Fibroblast of lung (primary cell): ENCODE measurements at regions not wholly inside any gene's neighbourhood (a gene's known extent, or its start where the extent isn't known, plus 50 kb on each side); places are given as distances from the start of the nearest gene placed in this dataset.

ENCODE experiments used
- EZH2 ChIP-seq: IDR thresholded peaks from 2 replicates; pipeline ENCODE4 v1.5.1; 2012; ENCODE audit warnings: low read length, control low read depth, mild to moderate bottlenecking; ENCODE audit errors: missing control alignments
- TF ChIP-seq, protein P1 (sequence below), 2 donors: IDR thresholded peaks in 1 of 2; conservative IDR thresholded peaks in 1 of 2; 1 replicate in 1 of 2; 2 replicates in 1 of 2; pipeline ENCODE4 v1.5.1; 2011 to 2012; ENCODE audit warnings: low read length in 2 of 2, control low read depth in 1 of 2, inconsistent platforms in 1 of 2, low read depth in 1 of 2, mild to moderate bottlenecking in 1 of 2

DNA sequence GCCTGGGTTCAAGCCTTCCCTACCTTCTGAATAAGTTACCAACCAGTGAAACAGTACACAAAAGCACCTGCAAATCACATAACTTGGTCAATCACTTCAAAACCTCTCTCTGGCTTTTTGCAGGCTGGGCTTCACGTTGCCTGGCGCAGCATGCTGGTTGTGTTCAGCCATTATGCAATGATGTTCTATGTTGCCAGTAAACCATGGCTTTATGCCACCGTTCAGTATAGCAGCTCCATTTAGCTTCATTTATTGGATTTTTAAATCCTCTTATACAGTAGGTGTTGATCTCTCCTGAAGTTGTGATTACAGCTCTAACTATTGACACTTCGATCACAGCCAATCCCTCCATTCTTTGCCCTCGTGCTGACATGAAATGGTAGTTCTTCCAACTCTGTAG lies 233.6 kb upstream of the PTBP2 start:
- TF ChIP-seq, protein P1, sequence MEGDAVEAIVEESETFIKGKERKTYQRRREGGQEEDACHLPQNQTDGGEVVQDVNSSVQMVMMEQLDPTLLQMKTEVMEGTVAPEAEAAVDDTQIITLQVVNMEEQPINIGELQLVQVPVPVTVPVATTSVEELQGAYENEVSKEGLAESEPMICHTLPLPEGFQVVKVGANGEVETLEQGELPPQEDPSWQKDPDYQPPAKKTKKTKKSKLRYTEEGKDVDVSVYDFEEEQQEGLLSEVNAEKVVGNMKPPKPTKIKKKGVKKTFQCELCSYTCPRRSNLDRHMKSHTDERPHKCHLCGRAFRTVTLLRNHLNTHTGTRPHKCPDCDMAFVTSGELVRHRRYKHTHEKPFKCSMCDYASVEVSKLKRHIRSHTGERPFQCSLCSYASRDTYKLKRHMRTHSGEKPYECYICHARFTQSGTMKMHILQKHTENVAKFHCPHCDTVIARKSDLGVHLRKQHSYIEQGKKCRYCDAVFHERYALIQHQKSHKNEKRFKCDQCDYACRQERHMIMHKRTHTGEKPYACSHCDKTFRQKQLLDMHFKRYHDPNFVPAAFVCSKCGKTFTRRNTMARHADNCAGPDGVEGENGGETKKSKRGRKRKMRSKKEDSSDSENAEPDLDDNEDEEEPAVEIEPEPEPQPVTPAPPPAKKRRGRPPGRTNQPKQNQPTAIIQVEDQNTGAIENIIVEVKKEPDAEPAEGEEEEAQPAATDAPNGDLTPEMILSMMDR (conservative IDR thresholded peaks at IDR 0.05 in 1 of 2, IDR thresholded peaks at IDR 0.05 in 1 of 2; ENCODE audit: low read depth in 1 of 2, low read length in 2 of 2): no peak
- no peak for TF ChIP-seq EZH2
